ENCODE measurements at regions not wholly inside any gene's neighbourhood (a gene's known extent, or its start where the extent isn't known, plus 50 kb on each side); places are given as distances from the start of the nearest gene placed in this dataset.

- TF ChIP-seq CTCF (IDR thresholded peaks at IDR 0.05; ENCODE audit: low read length) (no peak), EZH2 (optimal IDR thresholded peaks at IDR 0.05; ENCODE audit: low read depth, low read length) (no peak)
These were observed 426.5 kb downstream of the IRX1 start for GRCh38 chr5:4022056-4022670.

Measured in MM.1S (cell line).